K562 (cell line): ENCODE measurements at regions not wholly inside any gene's neighbourhood (a gene's known extent, or its start where the extent isn't known, plus 50 kb on each side); places are given as distances from the start of the nearest gene placed in this dataset.

Experiments used
- ASH1L ChIP-seq: fragments of 450-650 bp; IDR thresholded peaks from 2 replicates; pipeline ENCODE4 v1.6.1; 2018; ENCODE audit warnings: borderline replicate concordance, mild to moderate bottlenecking, low read depth; ENCODE audit not compliant: partially characterized antibody
- CREBBP ChIP-seq: IDR thresholded peaks from one replicate; pipeline ENCODE4 v1.6.1; 2012; ENCODE audit warnings: low read depth, mild to moderate bottlenecking, control low read depth, inconsistent platforms, low read length
- EWSR1 ChIP-seq: fragments of 450-650 bp; IDR thresholded peaks from 2 replicates; pipeline ENCODE4 v1.6.1; 2018; ENCODE audit warnings: borderline replicate concordance, mild to moderate bottlenecking, low read depth, moderate library complexity; ENCODE audit not compliant: partially characterized antibody
- FOXK1 ChIP-seq: sonication (generic); formaldehyde crosslinking; IDR thresholded peaks from 2 replicates; pipeline ENCODE4 v1.8.0; 2022; ENCODE audit warnings: missing genetic modification reagents, mild to moderate bottlenecking, borderline replicate concordance
- FOXP1 ChIP-seq: sonication (generic); formaldehyde crosslinking; IDR thresholded peaks from 2 replicates; pipeline ENCODE4 v1.8.0; 2022; ENCODE audit warnings: mild to moderate bottlenecking, missing genetic modification reagents
- GTF2F1 ChIP-seq: IDR thresholded peaks from 2 replicates; pipeline ENCODE4 v1.6.1; 2011; ENCODE audit warnings: low read depth, low read length, improper control_type of control experiment
- KLF16 ChIP-seq: IDR thresholded peaks from 2 replicates; pipeline ENCODE4 v1.6.1; 2016; ENCODE audit warnings: antibody characterized with exemption
- KLF6 ChIP-seq: fragments of 250-450 bp; sonication (Bioruptor Pico); IDR thresholded peaks from 2 replicates; pipeline ENCODE4 v1.4.0; 2020; ENCODE audit warnings: mild to moderate bottlenecking, moderate library complexity, borderline replicate concordance
- MCM2 ChIP-seq: fragments of 450-650 bp; IDR thresholded peaks from 2 replicates; pipeline ENCODE4 v1.6.1; 2017; ENCODE audit warnings: low read depth, mild to moderate bottlenecking
- POLR2A ChIP-seq: fragments of 450-650 bp; conservative IDR thresholded peaks from 2 replicates; pipeline ENCODE4 v1.6.1; 2016
- SMARCA5 ChIP-seq: fragments of 450-650 bp; IDR thresholded peaks from 2 replicates; pipeline ENCODE4 v1.6.1; 2016
- SMARCE1 ChIP-seq: fragments of 450-650 bp; IDR thresholded peaks from 2 replicates; pipeline ENCODE4 v1.7.1; 2016; ENCODE audit warnings: mild to moderate bottlenecking
- ZBTB7A ChIP-seq: IDR thresholded peaks from 2 replicates; pipeline ENCODE4 v1.6.1; 2011; ENCODE audit warnings: low read depth, mild to moderate bottlenecking, low read length, moderate library complexity, borderline replicate concordance; ENCODE audit not compliant: control insufficient read depth
- ZNF175 ChIP-seq: fragments of 200-800 bp; sonication (Bioruptor generic); IDR thresholded peaks from 2 replicates; pipeline ENCODE4 v1.6.1; 2016; ENCODE audit warnings: low read depth, mild to moderate bottlenecking, missing genetic modification characterization, missing compliant biosample characterization
- TF ChIP-seq, protein P1 (sequence below): fragments of 450-650 bp; IDR thresholded peaks from 2 replicates; pipeline ENCODE4 v1.6.1; 2016; ENCODE audit warnings: mild to moderate bottlenecking, moderate library complexity

DNA sequence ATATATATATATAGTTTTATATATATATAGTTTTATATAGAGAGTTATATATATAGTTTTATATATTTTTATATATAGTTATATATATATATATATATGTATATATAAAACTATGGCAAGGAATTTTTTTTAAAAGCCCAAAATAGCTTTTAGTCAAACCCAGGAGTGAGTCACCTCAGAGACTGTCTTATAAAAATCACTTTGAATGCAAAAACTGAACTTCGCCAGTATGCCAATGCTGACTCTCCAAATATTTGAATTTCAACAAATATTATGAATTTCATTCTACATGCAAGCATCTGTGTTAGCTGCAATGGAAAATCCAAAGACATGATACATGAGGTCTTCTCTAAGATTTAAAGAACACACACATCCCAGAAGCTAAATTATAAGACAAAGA lies 132.8 kb upstream of the NR2F2 start (continued):
- TF ChIP-seq, protein P1, sequence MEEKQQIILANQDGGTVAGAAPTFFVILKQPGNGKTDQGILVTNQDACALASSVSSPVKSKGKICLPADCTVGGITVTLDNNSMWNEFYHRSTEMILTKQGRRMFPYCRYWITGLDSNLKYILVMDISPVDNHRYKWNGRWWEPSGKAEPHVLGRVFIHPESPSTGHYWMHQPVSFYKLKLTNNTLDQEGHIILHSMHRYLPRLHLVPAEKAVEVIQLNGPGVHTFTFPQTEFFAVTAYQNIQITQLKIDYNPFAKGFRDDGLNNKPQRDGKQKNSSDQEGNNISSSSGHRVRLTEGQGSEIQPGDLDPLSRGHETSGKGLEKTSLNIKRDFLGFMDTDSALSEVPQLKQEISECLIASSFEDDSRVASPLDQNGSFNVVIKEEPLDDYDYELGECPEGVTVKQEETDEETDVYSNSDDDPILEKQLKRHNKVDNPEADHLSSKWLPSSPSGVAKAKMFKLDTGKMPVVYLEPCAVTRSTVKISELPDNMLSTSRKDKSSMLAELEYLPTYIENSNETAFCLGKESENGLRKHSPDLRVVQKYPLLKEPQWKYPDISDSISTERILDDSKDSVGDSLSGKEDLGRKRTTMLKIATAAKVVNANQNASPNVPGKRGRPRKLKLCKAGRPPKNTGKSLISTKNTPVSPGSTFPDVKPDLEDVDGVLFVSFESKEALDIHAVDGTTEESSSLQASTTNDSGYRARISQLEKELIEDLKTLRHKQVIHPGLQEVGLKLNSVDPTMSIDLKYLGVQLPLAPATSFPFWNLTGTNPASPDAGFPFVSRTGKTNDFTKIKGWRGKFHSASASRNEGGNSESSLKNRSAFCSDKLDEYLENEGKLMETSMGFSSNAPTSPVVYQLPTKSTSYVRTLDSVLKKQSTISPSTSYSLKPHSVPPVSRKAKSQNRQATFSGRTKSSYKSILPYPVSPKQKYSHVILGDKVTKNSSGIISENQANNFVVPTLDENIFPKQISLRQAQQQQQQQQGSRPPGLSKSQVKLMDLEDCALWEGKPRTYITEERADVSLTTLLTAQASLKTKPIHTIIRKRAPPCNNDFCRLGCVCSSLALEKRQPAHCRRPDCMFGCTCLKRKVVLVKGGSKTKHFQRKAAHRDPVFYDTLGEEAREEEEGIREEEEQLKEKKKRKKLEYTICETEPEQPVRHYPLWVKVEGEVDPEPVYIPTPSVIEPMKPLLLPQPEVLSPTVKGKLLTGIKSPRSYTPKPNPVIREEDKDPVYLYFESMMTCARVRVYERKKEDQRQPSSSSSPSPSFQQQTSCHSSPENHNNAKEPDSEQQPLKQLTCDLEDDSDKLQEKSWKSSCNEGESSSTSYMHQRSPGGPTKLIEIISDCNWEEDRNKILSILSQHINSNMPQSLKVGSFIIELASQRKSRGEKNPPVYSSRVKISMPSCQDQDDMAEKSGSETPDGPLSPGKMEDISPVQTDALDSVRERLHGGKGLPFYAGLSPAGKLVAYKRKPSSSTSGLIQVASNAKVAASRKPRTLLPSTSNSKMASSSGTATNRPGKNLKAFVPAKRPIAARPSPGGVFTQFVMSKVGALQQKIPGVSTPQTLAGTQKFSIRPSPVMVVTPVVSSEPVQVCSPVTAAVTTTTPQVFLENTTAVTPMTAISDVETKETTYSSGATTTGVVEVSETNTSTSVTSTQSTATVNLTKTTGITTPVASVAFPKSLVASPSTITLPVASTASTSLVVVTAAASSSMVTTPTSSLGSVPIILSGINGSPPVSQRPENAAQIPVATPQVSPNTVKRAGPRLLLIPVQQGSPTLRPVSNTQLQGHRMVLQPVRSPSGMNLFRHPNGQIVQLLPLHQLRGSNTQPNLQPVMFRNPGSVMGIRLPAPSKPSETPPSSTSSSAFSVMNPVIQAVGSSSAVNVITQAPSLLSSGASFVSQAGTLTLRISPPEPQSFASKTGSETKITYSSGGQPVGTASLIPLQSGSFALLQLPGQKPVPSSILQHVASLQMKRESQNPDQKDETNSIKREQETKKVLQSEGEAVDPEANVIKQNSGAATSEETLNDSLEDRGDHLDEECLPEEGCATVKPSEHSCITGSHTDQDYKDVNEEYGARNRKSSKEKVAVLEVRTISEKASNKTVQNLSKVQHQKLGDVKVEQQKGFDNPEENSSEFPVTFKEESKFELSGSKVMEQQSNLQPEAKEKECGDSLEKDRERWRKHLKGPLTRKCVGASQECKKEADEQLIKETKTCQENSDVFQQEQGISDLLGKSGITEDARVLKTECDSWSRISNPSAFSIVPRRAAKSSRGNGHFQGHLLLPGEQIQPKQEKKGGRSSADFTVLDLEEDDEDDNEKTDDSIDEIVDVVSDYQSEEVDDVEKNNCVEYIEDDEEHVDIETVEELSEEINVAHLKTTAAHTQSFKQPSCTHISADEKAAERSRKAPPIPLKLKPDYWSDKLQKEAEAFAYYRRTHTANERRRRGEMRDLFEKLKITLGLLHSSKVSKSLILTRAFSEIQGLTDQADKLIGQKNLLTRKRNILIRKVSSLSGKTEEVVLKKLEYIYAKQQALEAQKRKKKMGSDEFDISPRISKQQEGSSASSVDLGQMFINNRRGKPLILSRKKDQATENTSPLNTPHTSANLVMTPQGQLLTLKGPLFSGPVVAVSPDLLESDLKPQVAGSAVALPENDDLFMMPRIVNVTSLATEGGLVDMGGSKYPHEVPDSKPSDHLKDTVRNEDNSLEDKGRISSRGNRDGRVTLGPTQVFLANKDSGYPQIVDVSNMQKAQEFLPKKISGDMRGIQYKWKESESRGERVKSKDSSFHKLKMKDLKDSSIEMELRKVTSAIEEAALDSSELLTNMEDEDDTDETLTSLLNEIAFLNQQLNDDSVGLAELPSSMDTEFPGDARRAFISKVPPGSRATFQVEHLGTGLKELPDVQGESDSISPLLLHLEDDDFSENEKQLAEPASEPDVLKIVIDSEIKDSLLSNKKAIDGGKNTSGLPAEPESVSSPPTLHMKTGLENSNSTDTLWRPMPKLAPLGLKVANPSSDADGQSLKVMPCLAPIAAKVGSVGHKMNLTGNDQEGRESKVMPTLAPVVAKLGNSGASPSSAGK = no peak
- TF ChIP-seq ZNF175 (CRISPR knock-in tag) (no peak), ASH1L (no peak), SMARCA5 (no peak), POLR2A (no peak), ZBTB7A (no peak), CREBBP (no peak), FOXK1 (no peak), GTF2F1 (no peak), MCM2 (no peak), SMARCE1 (no peak), FOXP1 (no peak), EWSR1 (no peak), KLF16 (no peak), KLF6 (CRISPR knock-in tag) (no peak)
